ENCODE measurements at regions not wholly inside any gene's neighbourhood (a gene's known extent, or its start where the extent isn't known, plus 50 kb on each side); places are given as distances from the start of the nearest gene placed in this dataset.
A peak's percentile ranks its signal among the peaks of the same experiment; 100 is the strongest.
"Not testable (repeated sequence)": the region's sequence is repeated elsewhere in the genome, so short reads cannot be mapped to it uniquely, and the experiment has no call there.

GRCh38 chr1:119254067-119254720, 113.7 kb upstream of the WARS2 start:
- no peak for DNase-seq

GRCh38 chr1:119256089-119256488, 112.5 kb upstream of the HAO2 start:
- DNase-seq, result not testable (repeated sequence)

- DNase-seq, result no peak
Measured at GRCh38 chr1:119260506-119260905, 108.1 kb upstream of the HAO2 start.

GRCh38 chr1:119266386-119266785, 102.2 kb upstream of the HAO2 start:
- DNase-seq, result no peak

- DNase-seq, result no peak
Measured at GRCh38 chr1:119266858-119267257, 101.7 kb upstream of the HAO2 start.

GRCh38 chr1:119267288-119267687, 101.3 kb upstream of the HAO2 start:
- not testable (repeated sequence) for DNase-seq

GRCh38 chr1:119268879-119269278, 99.7 kb upstream of the HAO2 start:
- no peak for DNase-seq

- peak; percentile 33 for DNase-seq
Measured at GRCh38 chr1:119275145-119276134, 93.1 kb upstream of the HAO2 start.

- DNase-seq, result peak; percentile 27
Measured at GRCh38 chr1:119276558-119276957, 92.0 kb upstream of the HAO2 start.

- DNase-seq, result no peak
Measured at GRCh38 chr1:119279456-119280381, 88.9 kb upstream of the HAO2 start.

GRCh38 chr1:119285482-119285881, 83.1 kb upstream of the HAO2 start:
- DNase-seq, result no peak

- DNase-seq, result no peak
Measured at GRCh38 chr1:119286587-119287181, 81.9 kb upstream of the HAO2 start.

- DNase-seq, result no peak
Measured at GRCh38 chr1:119288751-119289150, 79.8 kb upstream of the HAO2 start.

- DNase-seq, result no peak
Measured at GRCh38 chr1:119290297-119290696, 78.3 kb upstream of the HAO2 start.

GRCh38 chr1:119291611-119292206, 76.9 kb upstream of the HAO2 start:
- no peak for DNase-seq

- DNase-seq, result no peak
Measured at GRCh38 chr1:119293797-119294196, 74.8 kb upstream of the HAO2 start.

- no peak for DNase-seq
Measured at GRCh38 chr1:119294199-119294598, 74.4 kb upstream of the HAO2 start.

GRCh38 chr1:119294722-119295121, 73.9 kb upstream of the HAO2 start:
- DNase-seq, result no peak

GRCh38 chr1:119298687-119299303, 69.8 kb upstream of the HAO2 start:
- no peak for DNase-seq

GRCh38 chr1:119302011-119302410, 66.6 kb upstream of the HAO2 start:
- no peak for DNase-seq

GRCh38 chr1:119308130-119308700, 60.4 kb upstream of the HAO2 start:
- DNase-seq, result no peak

All from SHP77 treated with DMSO at 0.1 percent for 48 hours (cell line).